ENCODE measurements at regions not wholly inside any gene's neighbourhood (a gene's known extent, or its start where the extent isn't known, plus 50 kb on each side); places are given as distances from the start of the nearest gene placed in this dataset.

GRCh38 chrX:140391313-140391712, 113.6 kb downstream of the SOX3 start:
- TF ChIP-seq CTCF (IDR thresholded peaks at IDR 0.05; ENCODE audit: low read depth, low read length, missing input control) (no peak), RAD21 (IDR thresholded peaks at IDR 0.05) (no peak), ATF3 (IDR thresholded peaks at IDR 0.05) (no peak), REST (IDR thresholded peaks at IDR 0.05) (no peak), EGR1 (IDR thresholded peaks at IDR 0.05; ENCODE audit: low read depth in 2 of 2) (no peak), ZBTB33 (IDR thresholded peaks at IDR 0.05) (no peak)
